NCI-H510A treated with DMSO at 0.1 percent for 48 hours (cell line): ENCODE measurements at regions not wholly inside any gene's neighbourhood (a gene's known extent, or its start where the extent isn't known, plus 50 kb on each side); places are given as distances from the start of the nearest gene placed in this dataset.
"Not testable (repeated sequence)": the region's sequence is repeated elsewhere in the genome, so short reads cannot be mapped to it uniquely, and the experiment has no call there.

ENCODE experiments used
- DNase-seq: peaks from one replicate; lab custom pipeline; 2025; lab: John Stamatoyannopoulos, UW

DNA sequence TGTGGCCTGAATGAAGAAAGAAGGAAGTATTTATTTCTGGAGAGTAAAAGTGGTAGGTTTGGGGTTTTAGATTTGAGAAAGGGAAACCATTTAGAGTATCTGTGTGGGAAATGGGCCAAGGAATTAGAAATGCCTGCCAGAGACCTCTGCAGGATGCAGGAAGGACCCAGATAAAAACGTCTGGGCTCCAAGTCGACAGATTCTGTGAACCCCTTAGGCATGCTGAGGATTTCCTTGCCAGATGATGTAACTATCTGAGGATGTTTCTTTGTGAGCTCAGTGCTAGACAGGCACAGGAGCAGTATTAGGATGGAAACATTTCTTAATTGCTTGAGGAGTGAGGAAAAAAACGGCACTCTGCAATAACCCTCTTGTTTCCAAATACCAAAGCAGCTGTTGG lies 251.8 kb upstream of the DMRT1 start:
- no peak for DNase-seq

DNA sequence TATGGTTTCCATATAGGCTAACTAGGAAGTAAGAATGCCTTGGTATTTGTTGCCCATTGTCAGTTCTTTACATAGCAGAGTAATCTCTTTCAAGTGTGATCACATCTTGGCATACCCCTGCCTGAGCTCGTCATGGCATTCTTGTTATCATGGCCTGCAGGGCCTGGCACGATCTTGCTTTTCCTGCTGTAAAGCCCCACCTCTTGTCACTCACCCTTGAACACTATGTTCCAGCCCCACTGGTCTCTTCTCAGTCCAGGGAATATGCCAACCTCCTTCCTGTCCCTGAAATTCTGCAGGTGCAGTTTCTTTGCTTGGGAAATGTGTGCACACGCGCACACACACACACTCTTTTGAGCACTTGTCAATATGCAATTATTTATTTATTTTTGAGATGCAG lies 250.2 kb upstream of the DMRT1 start:
- no peak for DNase-seq

- no peak for DNase-seq
Measured at GRCh38 chr9:592225-592624, 249.3 kb upstream of the DMRT1 start.

DNA sequence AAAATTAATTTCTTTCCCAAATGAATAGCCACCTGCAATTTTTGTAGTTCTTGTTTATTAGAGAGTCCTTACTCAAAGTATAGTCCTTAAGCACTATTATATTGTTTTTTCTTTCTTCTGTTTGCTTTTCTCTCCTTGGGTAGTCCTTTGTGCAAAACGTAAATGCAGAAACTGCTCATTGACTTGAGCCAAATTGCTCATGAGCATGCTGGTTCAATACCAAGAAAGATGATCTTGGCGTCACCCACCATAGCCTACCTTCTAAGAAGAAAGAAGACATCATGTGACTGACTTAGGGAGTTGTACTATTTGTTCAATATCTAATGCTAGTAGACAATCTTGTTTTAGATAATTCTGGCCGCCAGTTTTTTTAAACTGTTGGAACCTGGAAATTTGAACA lies 248.8 kb upstream of the DMRT1 start:
- no peak for DNase-seq

DNA sequence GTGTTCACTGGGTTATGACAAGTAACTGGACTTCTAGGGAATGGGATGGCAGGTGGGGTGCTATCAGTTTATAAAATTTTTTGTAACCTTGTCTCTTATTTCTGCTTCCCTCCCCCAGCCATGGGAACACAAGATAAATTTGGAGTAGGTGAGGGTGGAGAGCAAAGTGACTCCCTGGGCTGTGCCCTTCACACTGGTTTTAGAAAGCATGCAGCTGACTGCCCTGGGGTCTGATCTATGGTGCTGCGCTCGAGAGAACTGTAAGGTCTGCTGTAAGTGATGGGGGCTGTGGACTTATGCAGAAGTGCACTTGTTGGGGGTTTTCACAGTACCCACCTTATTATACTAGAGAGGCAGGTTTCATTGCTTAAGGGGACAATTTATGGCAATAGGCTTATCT lies 247.7 kb upstream of the DMRT1 start:
- DNase-seq = no peak

- DNase-seq = no peak
Measured at GRCh38 chr9:596703-597102, 244.8 kb upstream of the DMRT1 start.

- no peak for DNase-seq
Measured at GRCh38 chr9:600006-600405, 241.5 kb upstream of the DMRT1 start.

DNA sequence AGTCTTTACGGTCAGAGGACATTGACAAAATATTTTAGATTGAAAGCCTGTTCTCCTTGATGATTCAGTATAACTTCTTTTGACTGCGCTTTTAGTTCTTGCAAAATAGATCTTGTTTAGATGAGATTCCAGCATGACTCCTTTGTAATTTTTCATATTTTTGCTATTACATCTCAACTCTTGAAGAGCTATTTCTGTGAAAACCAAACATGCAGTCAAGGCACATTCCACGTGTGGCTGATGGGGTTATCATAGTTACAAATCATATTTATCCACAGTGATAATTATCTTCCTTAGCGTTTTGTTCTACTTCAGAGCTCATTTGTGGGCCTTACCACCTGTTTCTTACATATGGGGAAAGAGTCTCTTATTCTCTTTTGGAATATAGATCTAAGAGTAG lies 238.8 kb upstream of the DMRT1 start:
- no peak for DNase-seq

DNA sequence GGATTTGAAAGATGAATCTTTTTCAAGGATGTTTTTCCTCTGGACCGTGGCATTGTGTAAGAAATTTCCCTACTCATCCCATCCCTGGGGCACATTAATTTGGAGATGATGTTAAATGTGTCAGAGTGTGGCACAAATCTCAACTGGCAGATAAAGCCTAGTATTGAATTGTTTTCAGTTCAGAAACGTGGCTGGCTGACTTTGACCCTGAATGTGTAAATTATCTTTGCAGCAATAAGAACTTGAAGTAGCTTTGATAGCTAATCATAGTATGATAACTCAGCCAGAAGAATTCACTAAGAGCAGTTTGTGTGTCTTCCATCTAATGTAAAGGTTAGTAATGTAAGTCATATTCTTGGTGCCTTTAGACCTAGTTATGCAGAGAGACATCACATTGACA lies 238.4 kb upstream of the DMRT1 start:
- DNase-seq = no peak

- DNase-seq = no peak
Measured at GRCh38 chr9:607417-607816, 234.1 kb upstream of the DMRT1 start.

GRCh38 chr9:613771-614347 lies 227.6 kb upstream of the DMRT1 start:
- peak; percentile 29 for DNase-seq

DNA sequence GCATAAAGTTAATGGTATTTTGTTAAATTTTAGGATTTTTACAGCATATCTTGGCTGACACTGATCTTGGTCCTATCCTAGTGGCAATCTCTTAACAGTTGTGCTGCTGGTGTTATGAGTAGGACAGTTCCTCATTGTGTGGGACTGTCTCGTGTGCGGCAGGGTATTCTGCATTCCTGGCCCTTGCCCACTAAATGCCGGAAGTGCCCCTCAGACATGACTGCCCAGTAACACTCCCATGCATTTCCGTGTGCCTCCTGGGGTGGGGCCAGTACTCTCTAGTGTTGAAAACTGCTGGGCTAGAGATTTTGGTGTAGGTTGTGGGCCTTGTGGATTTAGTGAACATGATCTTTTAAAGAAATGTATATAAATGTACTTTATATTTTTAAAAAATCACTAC lies 227.1 kb upstream of the DMRT1 start:
- no peak for DNase-seq

- no peak for DNase-seq
Measured at GRCh38 chr9:615756-616155, 225.7 kb upstream of the DMRT1 start.

GRCh38 chr9:616694-617093 lies 224.8 kb upstream of the DMRT1 start:
- no peak for DNase-seq

- no peak for DNase-seq
Measured at GRCh38 chr9:617445-618085, 223.9 kb upstream of the DMRT1 start.

DNA sequence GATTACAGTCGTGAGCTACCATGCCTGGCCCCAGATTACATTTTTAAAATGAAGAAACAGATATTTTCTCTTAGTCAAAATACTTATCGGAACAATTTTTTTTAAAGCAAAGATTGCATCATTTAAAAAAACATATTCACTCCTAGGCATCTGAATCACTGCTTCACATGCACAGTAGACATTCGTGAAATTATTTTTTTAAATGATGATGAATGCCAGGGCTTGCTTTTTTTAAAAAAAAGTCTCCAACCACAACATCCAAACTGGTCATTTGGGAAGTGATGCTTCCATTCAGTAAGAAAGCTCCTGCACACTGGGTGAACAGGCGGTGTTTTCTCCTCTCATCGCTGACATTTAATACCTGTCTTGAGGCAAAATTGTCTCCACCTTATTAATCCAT lies 223.0 kb upstream of the DMRT1 start:
- DNase-seq = no peak

DNA sequence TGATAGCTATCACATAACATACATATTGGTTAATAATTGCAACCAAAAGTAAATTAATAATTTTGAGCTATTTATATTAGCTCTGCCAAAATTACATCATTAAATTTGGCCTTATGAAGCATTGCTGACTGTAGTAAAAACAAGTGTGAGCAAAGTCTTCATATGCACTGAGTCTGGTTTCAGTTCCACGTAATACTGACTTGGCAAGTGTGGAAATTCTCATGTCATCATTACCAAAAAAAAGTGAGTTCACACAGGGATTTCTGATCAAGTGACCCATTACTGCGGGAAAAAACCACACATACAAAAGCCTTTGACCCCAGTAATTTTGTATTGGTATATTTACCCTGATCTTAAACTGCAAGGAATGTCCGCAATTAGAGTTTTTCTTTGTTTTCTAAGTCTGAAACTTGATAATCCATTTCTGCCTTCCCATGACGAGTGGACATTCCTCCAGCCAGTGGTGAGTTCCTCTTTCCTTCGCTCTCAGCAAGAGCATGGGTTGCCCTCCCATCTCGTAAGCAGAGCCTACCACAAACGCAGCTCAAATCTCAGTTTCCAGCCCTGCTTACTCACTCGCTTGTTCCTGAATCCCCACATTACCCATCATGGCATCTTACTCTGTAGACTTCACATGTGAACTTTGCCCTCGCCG lies 220.2 kb upstream of the DMRT1 start:
- no peak for DNase-seq

GRCh38 chr9:624935-625500 lies 216.5 kb upstream of the DMRT1 start:
- no peak for DNase-seq

DNA sequence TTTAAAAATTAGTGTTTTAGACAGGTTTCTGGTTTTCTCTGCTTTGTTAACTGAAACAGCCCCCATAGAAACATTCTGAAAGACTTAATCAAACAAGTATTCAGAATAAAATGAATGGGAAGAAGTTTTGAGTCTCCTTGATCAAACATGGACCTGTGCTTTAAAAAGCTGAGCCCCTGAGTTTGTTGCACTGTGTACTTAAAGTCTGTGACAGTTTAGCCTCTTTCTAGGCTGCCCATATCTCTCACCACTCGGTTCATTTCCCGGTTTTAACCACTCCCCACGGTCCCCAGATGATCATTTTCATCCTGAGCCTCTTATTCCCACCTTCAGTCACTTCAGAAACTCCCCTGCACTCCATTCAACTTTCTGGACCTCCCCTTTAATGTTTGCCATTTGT lies 215.9 kb upstream of the DMRT1 start:
- no peak for DNase-seq

GRCh38 chr9:626114-626513 lies 215.4 kb upstream of the DMRT1 start:
- DNase-seq = not testable (repeated sequence)

DNA sequence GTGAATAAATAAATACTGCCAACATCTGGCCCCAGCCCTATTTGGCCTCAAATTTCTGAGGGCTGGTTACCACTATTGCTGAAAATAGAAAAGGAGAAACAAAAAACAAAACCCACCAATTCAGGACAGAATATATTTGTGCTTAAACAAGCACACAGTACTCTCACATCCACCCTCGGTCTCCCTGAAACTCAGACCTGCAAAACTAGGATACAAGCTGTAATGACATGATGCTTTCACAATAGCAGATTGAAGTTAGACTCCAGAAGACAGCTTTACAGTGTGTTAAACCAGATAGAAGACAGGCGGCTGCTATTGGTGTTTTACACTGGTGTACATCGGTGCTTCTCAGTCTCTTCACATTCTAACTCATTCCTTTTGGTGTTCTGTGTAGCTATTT lies 214.9 kb upstream of the DMRT1 start:
- no peak for DNase-seq

DNA sequence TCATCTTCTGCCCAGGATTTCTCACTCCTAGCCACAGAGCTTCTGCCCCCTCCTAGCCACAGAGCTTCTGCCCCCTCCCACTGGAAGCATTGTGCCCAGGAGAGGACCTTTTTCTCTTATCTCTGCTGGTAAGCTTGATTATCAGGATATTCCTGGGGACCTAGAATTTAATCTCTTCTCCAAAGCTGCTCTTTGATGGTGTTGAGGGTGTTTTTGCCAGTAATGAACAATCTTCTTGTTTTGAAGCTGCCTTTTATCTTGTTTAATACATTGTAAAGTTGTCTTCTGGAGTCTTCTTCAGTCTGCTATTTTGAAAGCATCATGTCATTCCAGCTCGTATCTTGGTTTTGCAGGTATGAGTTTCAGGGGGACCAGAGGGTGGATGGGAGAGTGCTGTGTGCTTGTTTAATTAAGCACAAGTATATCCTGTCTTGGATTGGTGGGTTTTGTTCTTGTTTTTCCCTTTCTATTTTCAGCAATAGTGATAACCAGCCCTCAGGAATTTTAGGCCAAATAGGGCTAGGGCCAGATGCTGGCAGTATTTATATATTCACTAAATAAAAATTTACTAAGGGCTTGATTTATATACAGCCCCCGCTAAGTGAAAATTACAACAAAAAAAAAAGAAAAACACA lies 214.0 kb upstream of the DMRT1 start:
- DNase-seq = no peak

DNA sequence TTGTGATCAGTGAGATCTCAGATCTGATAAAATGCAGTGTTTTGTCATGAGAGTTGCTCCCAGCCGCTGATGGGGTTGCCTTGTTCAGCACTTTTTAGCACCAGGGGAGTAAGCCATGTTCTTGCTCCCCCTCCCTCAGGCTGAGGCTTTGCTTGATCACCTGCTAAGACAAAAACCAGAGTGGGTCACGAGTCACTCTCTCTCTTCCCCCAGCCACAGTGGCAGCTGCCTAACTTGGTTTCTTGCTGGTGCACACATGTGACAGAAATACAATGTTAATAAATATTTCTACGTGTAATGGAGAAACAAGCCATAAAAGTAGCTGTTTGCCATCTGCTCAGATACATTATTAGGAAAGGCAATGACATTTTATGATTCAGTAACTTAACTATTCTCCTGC lies 212.4 kb upstream of the DMRT1 start:
- DNase-seq = no peak
